ENCODE measurements at regions not wholly inside any gene's neighbourhood (a gene's known extent, or its start where the extent isn't known, plus 50 kb on each side); places are given as distances from the start of the nearest gene placed in this dataset.

GRCh38 chr10:43874984-43875383, 226.3 kb upstream of the ZNF32 start:
- DNase-seq (ENCODE audit: low read depth) = no peak

- DNase-seq (ENCODE audit: low read depth) = no peak
Observed at GRCh38 chr10:43873717-43874116, 225.0 kb upstream of the ZNF32 start.

- no peak for DNase-seq (ENCODE audit: low read depth)
Observed at GRCh38 chr10:43872644-43873043, 224.0 kb upstream of the ZNF32 start.

GRCh38 chr10:43871545-43871944, 222.9 kb upstream of the ZNF32 start:
- no peak for DNase-seq (ENCODE audit: low read depth)

GRCh38 chr10:43870968-43871439, 222.3 kb upstream of the ZNF32 start:
- DNase-seq (ENCODE audit: low read depth) = no peak

- DNase-seq (ENCODE audit: low read depth) = no peak
Observed at GRCh38 chr10:43869669-43870322, 221.1 kb upstream of the ZNF32 start.

- no peak for DNase-seq (ENCODE audit: low read depth)
Observed at GRCh38 chr10:43868952-43869351, 220.3 kb upstream of the ZNF32 start.

- no peak for DNase-seq (ENCODE audit: low read depth)
Observed at GRCh38 chr10:43867667-43868565, 219.2 kb upstream of the ZNF32 start.

- no peak for DNase-seq (ENCODE audit: low read depth)
Observed at GRCh38 chr10:43867113-43867512, 218.4 kb upstream of the ZNF32 start.

GRCh38 chr10:43866712-43867111, 218.0 kb upstream of the ZNF32 start:
- no peak for DNase-seq (ENCODE audit: low read depth)

GRCh38 chr10:43865265-43866135, 216.8 kb upstream of the ZNF32 start:
- no peak for DNase-seq (ENCODE audit: low read depth)

- no peak for DNase-seq (ENCODE audit: low read depth)
Observed at GRCh38 chr10:43864656-43865055, 216.0 kb upstream of the ZNF32 start.

GRCh38 chr10:43863859-43864591, 215.3 kb upstream of the ZNF32 start:
- DNase-seq (ENCODE audit: low read depth) = no peak

- no peak for DNase-seq (ENCODE audit: low read depth)
Observed at GRCh38 chr10:43863270-43863669, 214.6 kb upstream of the ZNF32 start.

GRCh38 chr10:43862756-43863155, 214.1 kb upstream of the ZNF32 start:
- no peak for DNase-seq (ENCODE audit: low read depth)

GRCh38 chr10:43861966-43862751, 213.5 kb upstream of the ZNF32 start:
- no peak for DNase-seq (ENCODE audit: low read depth)

- DNase-seq (ENCODE audit: low read depth) = no peak
Observed at GRCh38 chr10:43859016-43859525, 210.4 kb upstream of the ZNF32 start.

- no peak for DNase-seq (ENCODE audit: low read depth)
Observed at GRCh38 chr10:43857931-43858315, 209.2 kb upstream of the ZNF32 start.

GRCh38 chr10:43857206-43857930, 208.7 kb upstream of the ZNF32 start:
- no peak for DNase-seq (ENCODE audit: low read depth)

- DNase-seq (ENCODE audit: low read depth) = no peak
Observed at GRCh38 chr10:43856299-43856698, 207.6 kb upstream of the ZNF32 start.
